OCI-LY3 (cell line): ENCODE measurements at regions not wholly inside any gene's neighbourhood (a gene's known extent, or its start where the extent isn't known, plus 50 kb on each side); places are given as distances from the start of the nearest gene placed in this dataset.

Experiments used
- H2AFZ ChIP-seq: fragments of 200-600, 300-600 bp; shearing (Covaris generic); 2 replicates; pipeline ENCODE4 v1.6.0; 2014; ENCODE audit warnings: antibody characterized with exemption, low read depth, low read length
- H3K27ac ChIP-seq: fragments of 200-600, 300-600 bp; sonication (generic); 2 replicates; pipeline ENCODE4 v1.5.1; 2014; ENCODE audit warnings: mild to moderate bottlenecking, low read length, moderate library complexity, mixed read lengths
- H3K27me3 ChIP-seq: fragments of 200-600, 300-600 bp; sonication (generic); 2 replicates; pipeline ENCODE4 v1.6.1; 2014; ENCODE audit warnings: low read depth, low read length, mixed read lengths
- H3K36me3 ChIP-seq: fragments of 200-600, 300-600 bp; sonication (generic); replicated peaks from 2 replicates; pipeline ENCODE3; 2014; ENCODE audit warnings: low read depth, low read length, mixed read lengths
- H3K4me1 ChIP-seq: fragments of 300-600, 200-600 bp; sonication (generic); 2 replicates; pipeline ENCODE4 v1.6.1; 2014; ENCODE audit warnings: low read length, mixed read lengths
- H3K4me2 ChIP-seq: fragments of 200-600, 300-600 bp; sonication (generic); 2 replicates; pipeline ENCODE4 v1.6.1; 2014; ENCODE audit warnings: low read length, mixed read lengths
- H3K4me3 ChIP-seq: fragments of 300-600, 200-600 bp; sonication (generic); 2 replicates; pipeline ENCODE4 v1.5.1; 2014; ENCODE audit warnings: antibody characterized with exemption, mild to moderate bottlenecking, low read length, moderate library complexity
- H3K79me2 ChIP-seq: fragments of 300-600, 200-600 bp; shearing (Covaris generic); 2 replicates; pipeline ENCODE4 v1.6.1; 2014; ENCODE audit warnings: mild to moderate bottlenecking, low read length, mixed read lengths
- H3K9ac ChIP-seq: fragments of 300-600, 200-600 bp; shearing (Covaris generic); 2 replicates; pipeline ENCODE4 v1.6.0; 2014; ENCODE audit warnings: mild to moderate bottlenecking, low read length, moderate library complexity
- H3K9me3 ChIP-seq: fragments of 200-600, 300-600 bp; shearing (Covaris generic); 2 replicates; pipeline ENCODE4 v1.6.1; 2014; ENCODE audit warnings: low read length, mixed read lengths; ENCODE audit not compliant: insufficient read depth
- H4K20me1 ChIP-seq: fragments of 200-600, 300-600 bp; sonication (generic); 2 replicates; pipeline ENCODE4 v1.6.1; 2016; ENCODE audit warnings: low read length, mixed read lengths; ENCODE audit not compliant: insufficient read depth
- EZH2phosphoT487 ChIP-seq: fragments of 200-600 bp; shearing (Covaris generic); IDR thresholded peaks from 2 replicates; pipeline ENCODE4 v1.6.1; 2018; ENCODE audit warnings: antibody characterized with exemption, mixed run types, low read depth
- TF ChIP-seq, protein P1 (sequence below): fragments of 200-600, 300-600 bp; sonication (generic); IDR thresholded peaks from 2 replicates; pipeline ENCODE4 v1.5.1; 2014; ENCODE audit warnings: antibody characterized with exemption, low read length, low read depth

DNA sequence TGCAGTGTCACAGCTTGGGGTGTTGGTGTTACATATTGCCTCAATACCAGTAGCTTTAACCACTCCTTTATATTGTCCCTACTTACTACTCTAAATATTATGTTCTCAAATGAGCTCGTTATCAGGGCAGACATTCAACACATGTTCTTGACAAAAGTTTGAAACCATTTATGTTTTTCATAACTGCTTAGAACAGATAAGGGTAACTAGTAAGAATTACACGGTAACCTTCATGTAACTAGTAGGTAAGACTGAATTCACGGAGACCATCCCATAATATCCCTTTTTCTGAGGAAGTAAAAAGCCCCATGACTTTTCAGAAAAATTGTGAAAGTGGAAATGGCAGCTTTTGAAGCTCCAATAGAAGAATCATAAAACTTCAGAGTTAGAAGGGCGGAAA is 59.6 kb upstream of the CENPW start:
- no peaks in the 10 kb centered on the region for H3K27me3 ChIP-seq
- TF ChIP-seq, protein P1, sequence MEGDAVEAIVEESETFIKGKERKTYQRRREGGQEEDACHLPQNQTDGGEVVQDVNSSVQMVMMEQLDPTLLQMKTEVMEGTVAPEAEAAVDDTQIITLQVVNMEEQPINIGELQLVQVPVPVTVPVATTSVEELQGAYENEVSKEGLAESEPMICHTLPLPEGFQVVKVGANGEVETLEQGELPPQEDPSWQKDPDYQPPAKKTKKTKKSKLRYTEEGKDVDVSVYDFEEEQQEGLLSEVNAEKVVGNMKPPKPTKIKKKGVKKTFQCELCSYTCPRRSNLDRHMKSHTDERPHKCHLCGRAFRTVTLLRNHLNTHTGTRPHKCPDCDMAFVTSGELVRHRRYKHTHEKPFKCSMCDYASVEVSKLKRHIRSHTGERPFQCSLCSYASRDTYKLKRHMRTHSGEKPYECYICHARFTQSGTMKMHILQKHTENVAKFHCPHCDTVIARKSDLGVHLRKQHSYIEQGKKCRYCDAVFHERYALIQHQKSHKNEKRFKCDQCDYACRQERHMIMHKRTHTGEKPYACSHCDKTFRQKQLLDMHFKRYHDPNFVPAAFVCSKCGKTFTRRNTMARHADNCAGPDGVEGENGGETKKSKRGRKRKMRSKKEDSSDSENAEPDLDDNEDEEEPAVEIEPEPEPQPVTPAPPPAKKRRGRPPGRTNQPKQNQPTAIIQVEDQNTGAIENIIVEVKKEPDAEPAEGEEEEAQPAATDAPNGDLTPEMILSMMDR = no peak
- no peak for TF ChIP-seq EZH2phosphoT487
- no peak overlapping the region for H3K4me2 ChIP-seq
- no peaks in the 10 kb centered on the region for H4K20me1 ChIP-seq
- no peak overlapping the region for H3K9ac ChIP-seq
- H3K9me3 ChIP-seq = no peaks in the 10 kb centered on the region
- no peaks in the 10 kb centered on the region for H3K79me2 ChIP-seq
- H2AFZ ChIP-seq = no peak overlapping the region
- no peak overlapping the region for H3K27ac ChIP-seq
- peaks cover under 1% of the 10 kb centered on the region; the same call in 1 of the 2 replicates for H3K4me1 ChIP-seq
- H3K4me3 ChIP-seq = no peak overlapping the region
- H3K36me3 ChIP-seq = no peaks in the 10 kb centered on the region

DNA sequence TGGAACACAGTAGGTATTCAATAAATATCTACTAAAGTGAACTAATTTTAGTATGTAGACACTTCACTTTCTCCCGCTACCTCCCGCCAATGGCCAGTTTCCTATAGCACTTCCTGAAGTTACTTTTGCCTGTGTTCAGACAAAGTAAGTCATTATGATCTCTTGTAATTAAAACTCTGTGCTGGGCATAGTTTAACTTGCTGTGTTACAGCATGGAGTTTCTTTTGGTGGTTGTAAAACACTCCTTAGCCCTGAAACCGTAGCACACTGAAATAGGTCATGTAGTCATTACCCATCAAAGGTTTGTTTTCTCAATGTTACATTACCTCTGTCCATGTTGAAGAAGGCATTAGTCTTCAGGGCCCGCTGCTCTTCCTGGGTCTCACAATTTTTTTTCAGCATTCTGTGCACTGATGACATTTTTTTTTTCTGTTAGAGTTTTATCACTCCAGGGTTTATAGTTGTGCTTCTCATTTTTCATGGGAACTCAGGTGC is 54.0 kb upstream of the CENPW start:
- H3K27me3 ChIP-seq = no peaks in the 10 kb centered on the region
- H3K79me2 ChIP-seq = no peaks in the 10 kb centered on the region
- peaks cover 3% of the 10 kb centered on the region; the same call in 1 of the 2 replicates for H3K4me1 ChIP-seq
- H3K9me3 ChIP-seq = no peaks in the 10 kb centered on the region
- H4K20me1 ChIP-seq = no peaks in the 10 kb centered on the region
- no peaks in the 10 kb centered on the region for H3K36me3 ChIP-seq
- no peak overlapping the region for H2AFZ ChIP-seq
- H3K9ac ChIP-seq = no peak overlapping the region
- no peak overlapping the region for H3K27ac ChIP-seq
- H3K4me3 ChIP-seq = no peak overlapping the region
- H3K4me2 ChIP-seq = no peak overlapping the region
- TF ChIP-seq EZH2phosphoT487 = no peak
- TF ChIP-seq, protein P1 = no peak
